Endothelial cell of umbilical vein (primary cell): ENCODE measurements at regions not wholly inside any gene's neighbourhood (a gene's known extent, or its start where the extent isn't known, plus 50 kb on each side); places are given as distances from the start of the nearest gene placed in this dataset.

Experiments used
- BruUV-seq: library from RNA; stranded (reverse); fragments of 400-500 nt; replicated peaks from 2 replicates; lab custom pipeline; 2021; lab: Mats Ljungman, UMichigan
- CTCF ChIA-PET: fragments of 300-600, 350-600 bp; sonication (Branson Sonifier 250); formaldehyde crosslinking; loops from one replicate; lab custom pipeline; 2021; ENCODE audit warnings: antibody characterized with exemption, inconsistent platforms; lab: Charles Lee
- POLR2A ChIA-PET: fragments of 300-600, 350-600 bp; sonication (Branson Sonifier 250); formaldehyde crosslinking; loops from one replicate; lab custom pipeline; 2021; ENCODE audit warnings: antibody characterized with exemption, inconsistent platforms; lab: Charles Lee
- DNase-seq: peaks from one replicate; pipeline ENCODE4 v3.0.0-alpha.2; 2011; ENCODE audit warnings: low read depth, low spot score
- FAIRE-seq: peaks from 2 replicates; lab custom pipeline; 2011; peaks lifted over from hg19 to GRCh38; lab: Jason Lieb, UNC
- H2AFZ ChIP-seq: 2 replicates; pipeline ENCODE4 v1.6.0; 2012; ENCODE audit warnings: low read depth, low read length, control low read depth, inconsistent platforms
- H3K27ac ChIP-seq: 2 replicates; pipeline ENCODE4 v1.5.1; 2011; ENCODE audit warnings: low read depth, mild to moderate bottlenecking, control low read depth, low read length, moderate library complexity; ENCODE audit not compliant: insufficient read depth
- H3K27me3 ChIP-seq, 2 experiments: 2 replicates each; pipeline versions ENCODE4 v1.6.0 to v1.6.1; 2011; ENCODE audit warnings: low read length in 2 of 2, mixed read lengths in 1 of 2; ENCODE audit not compliant: control insufficient read depth in 2 of 2, insufficient read depth in 2 of 2
- H3K36me3 ChIP-seq, 2 experiments: 2 replicates in 1 of 2; 3 replicates in 1 of 2; pipeline ENCODE4 v1.5.1; 2011; ENCODE audit warnings: low read length in 2 of 2, mild to moderate bottlenecking in 1 of 2, moderate library complexity in 1 of 2; ENCODE audit not compliant: control insufficient read depth in 2 of 2, insufficient read depth in 2 of 2; ENCODE audit errors: extremely low read depth in 1 of 2
- H3K4me1 ChIP-seq: 3 replicates; pipeline ENCODE4 v1.5.1; 2011; ENCODE audit warnings: mild to moderate bottlenecking, low read length; ENCODE audit not compliant: control insufficient read depth, insufficient read depth; ENCODE audit errors: extremely low read depth
- H3K4me2 ChIP-seq: 2 replicates; pipeline ENCODE4 v1.6.1; 2011; ENCODE audit warnings: low read length, control low read depth, mixed read lengths; ENCODE audit not compliant: insufficient read depth
- H3K4me3 ChIP-seq, 3 experiments: fragments of 200-600 bp in 1 of 3; sonication (generic), shearing (Covaris generic) in 1 of 3; replicated peaks in 1 of 3; 2 replicates each; pipeline ENCODE4 v1.5.1; 2011 to 2016; ENCODE audit warnings: control low read depth in 3 of 3, low read length in 3 of 3, mild to moderate bottlenecking in 2 of 3, inconsistent platforms in 1 of 3, low read depth in 1 of 3, moderate library complexity in 1 of 3; ENCODE audit not compliant: insufficient read depth in 1 of 3
- H3K79me2 ChIP-seq: 2 replicates; pipeline ENCODE4 v1.6.0; 2012; ENCODE audit warnings: low read length, inconsistent platforms; ENCODE audit not compliant: control insufficient read depth, insufficient read depth
- H3K9ac ChIP-seq: replicated peaks from 2 replicates; pipeline ENCODE3; 2011; ENCODE audit warnings: low read length, control low read depth; ENCODE audit not compliant: insufficient read depth; ENCODE audit errors: extremely low read depth
- H3K9me1 ChIP-seq: replicated peaks from 3 replicates; pipeline ENCODE4 v1.6.0; 2011; ENCODE audit warnings: mild to moderate bottlenecking, low read length; ENCODE audit not compliant: control insufficient read depth, insufficient read depth; ENCODE audit errors: extremely low read depth
- H3K9me3 ChIP-seq: replicated peaks from 2 replicates; pipeline ENCODE4 v1.5.1; 2012; ENCODE audit warnings: low read length, inconsistent platforms; ENCODE audit not compliant: control insufficient read depth, insufficient read depth
- H4K20me1 ChIP-seq: replicated peaks from 2 replicates; pipeline ENCODE3; 2011; ENCODE audit warnings: mild to moderate bottlenecking, low read length; ENCODE audit not compliant: control insufficient read depth, insufficient read depth; ENCODE audit errors: extremely low read depth
- CTCF ChIP-seq, 2 donors: IDR thresholded peaks; 1 replicate in 1 of 2; 2 replicates in 1 of 2; pipeline ENCODE4 v1.5.1; 2011; ENCODE audit warnings: low read length in 2 of 2, mild to moderate bottlenecking in 2 of 2, moderate library complexity in 2 of 2, control low read depth in 1 of 2, inconsistent platforms in 1 of 2, low read depth in 1 of 2; ENCODE audit not compliant: insufficient read depth in 1 of 2; ENCODE audit errors: extremely low read depth in 1 of 2
- EZH2 ChIP-seq: IDR thresholded peaks from 2 replicates; pipeline ENCODE4 v1.6.1; 2012; ENCODE audit warnings: borderline replicate concordance, low read depth, mild to moderate bottlenecking, moderate library complexity, low read length, inconsistent platforms; ENCODE audit not compliant: severe bottlenecking
- FOS ChIP-seq: IDR thresholded peaks from 2 replicates; pipeline ENCODE4 v1.6.1; 2011; ENCODE audit warnings: mild to moderate bottlenecking, low read length, moderate library complexity, borderline replicate concordance; ENCODE audit not compliant: insufficient read depth
- JUN ChIP-seq: IDR thresholded peaks from 2 replicates; pipeline ENCODE4 v1.6.1; 2011; ENCODE audit warnings: borderline replicate concordance, low read depth; ENCODE audit not compliant: insufficient read length, insufficient read depth
- MAX ChIP-seq: IDR thresholded peaks from 2 replicates; pipeline ENCODE4 v1.6.1; 2011; ENCODE audit not compliant: insufficient read depth, insufficient read length
- MYC ChIP-seq: IDR thresholded peaks from one replicate; pipeline ENCODE4 v1.6.1; 2011; ENCODE audit warnings: mild to moderate bottlenecking, low read depth, low read length
- POLR2A ChIP-seq: IDR thresholded peaks from 2 replicates; pipeline ENCODE4 v1.6.1; 2012; ENCODE audit warnings: low read depth, mild to moderate bottlenecking, control low read depth, low read length
- POLR2AphosphoS5 ChIP-seq: IDR thresholded peaks from 2 replicates; pipeline ENCODE4 v1.6.1; 2012; ENCODE audit warnings: low read depth, mild to moderate bottlenecking, control low read depth, low read length, moderate library complexity; ENCODE audit not compliant: insufficient read depth
- dilution Hi-C: fragments of 300-500 bp; cut with MboI; formaldehyde crosslinking; loops from one replicate; pipeline ENCODE4 v1.15.0; 2019; ENCODE audit warnings: low sequenced_read_pairs; ENCODE audit not compliant: extremely low pct_ligation_motif_present
- intact Hi-C: fragments of 100-400 bp; cut with micrococcal nuclease; formaldehyde crosslinking; loops from one replicate; pipeline ENCODE4 v1.10.0; 2022

- Histone ChIP-seq H3K27me3 (no peaks in the 10 kb centered on the region), H3K36me3 (no peaks in the 10 kb centered on the region), H3K4me2 (no peak overlapping the region), H3K9ac (no peak overlapping the region), H3K9me1 (no peaks in the 10 kb centered on the region), H3K4me1 (no peaks in the 10 kb centered on the region), H2AFZ (no peak overlapping the region), H4K20me1 (no peaks in the 10 kb centered on the region), H3K79me2 (no peaks in the 10 kb centered on the region), H3K27ac (no peak overlapping the region), H3K4me3 (no peak overlapping the region), H3K9me3 (no peaks in the 10 kb centered on the region)
- CTCF ChIA-PET = no interaction called here
- dilution Hi-C loops = no loop called here
- no peak for FAIRE-seq
- intact Hi-C loops = no loop called here
- TF ChIP-seq POLR2AphosphoS5 (no peak), JUN (no peak), FOS (no peak), EZH2 (no peak), MYC (no peak), MAX (no peak), CTCF (IDR thresholded peaks at IDR 0.05; ENCODE audit: extremely low read depth in 1 of 2, insufficient read depth in 1 of 2, low read depth in 1 of 2, low read length in 2 of 2) (no peak), POLR2A (no peak)
- POLR2A ChIA-PET = no interaction called here
- no peak for DNase-seq
- BruUV-seq = no TSS peak
Measured at GRCh38 chr4:35175487-35175886, 1068.8 kb downstream of the ARAP2 start.
